NCI-H187 (cell line): ENCODE measurements at regions not wholly inside any gene's neighbourhood (a gene's known extent, or its start where the extent isn't known, plus 50 kb on each side); places are given as distances from the start of the nearest gene placed in this dataset.

ENCODE experiments used
- DNase-seq, 2 experiments: peaks; one replicate each; lab custom pipeline; 2025; lab: John Stamatoyannopoulos, UW

GRCh38 chr2:12205086-12205485, 458.7 kb downstream of the LPIN1 start:
- DNase-seq = no peak

- no peak for DNase-seq
These were observed 461.1 kb downstream of the LPIN1 start for GRCh38 chr2:12207491-12207890.

- no peak for DNase-seq
These were observed 463.8 kb downstream of the LPIN1 start for GRCh38 chr2:12210016-12210933.

GRCh38 chr2:12211326-12212175, 465.1 kb downstream of the LPIN1 start:
- peak; percentile 74 to 88 for DNase-seq

- no peak for DNase-seq
These were observed 466.6 kb downstream of the LPIN1 start for GRCh38 chr2:12212841-12213597.

GRCh38 chr2:12217175-12217574, 470.7 kb downstream of the LPIN1 start:
- DNase-seq = no peak

- no peak for DNase-seq
These were observed 473.3 kb downstream of the LPIN1 start for GRCh38 chr2:12219761-12220160.

- no peak for DNase-seq
These were observed 475.2 kb downstream of the LPIN1 start for GRCh38 chr2:12221584-12221983.

GRCh38 chr2:12222554-12222953, 476.1 kb downstream of the LPIN1 start:
- DNase-seq = no peak

GRCh38 chr2:12223732-12224131, 477.3 kb downstream of the LPIN1 start:
- no peak for DNase-seq

GRCh38 chr2:12226653-12227052, 480.2 kb downstream of the LPIN1 start:
- DNase-seq = no peak

- no peak for DNase-seq
These were observed 481.6 kb downstream of the LPIN1 start for GRCh38 chr2:12227941-12228608.

- no peak for DNase-seq
These were observed 484.9 kb downstream of the LPIN1 start for GRCh38 chr2:12231288-12231687.

- no peak for DNase-seq
These were observed 483.9 kb upstream of the TRIB2 start for GRCh38 chr2:12232876-12233275.

GRCh38 chr2:12236136-12236844, 480.4 kb upstream of the TRIB2 start:
- no peak for DNase-seq

GRCh38 chr2:12240206-12240605, 476.5 kb upstream of the TRIB2 start:
- DNase-seq = no peak

GRCh38 chr2:12243381-12243780, 473.4 kb upstream of the TRIB2 start:
- DNase-seq = no peak

GRCh38 chr2:12244070-12244469, 472.7 kb upstream of the TRIB2 start:
- DNase-seq = no peak

GRCh38 chr2:12251121-12251520, 465.6 kb upstream of the TRIB2 start:
- no peak for DNase-seq

GRCh38 chr2:12251749-12252148, 465.0 kb upstream of the TRIB2 start:
- DNase-seq = no peak

- no peak for DNase-seq
These were observed 463.5 kb upstream of the TRIB2 start for GRCh38 chr2:12253167-12253778.
